AG20443 (cell line): ENCODE measurements at regions not wholly inside any gene's neighbourhood (a gene's known extent, or its start where the extent isn't known, plus 50 kb on each side); places are given as distances from the start of the nearest gene placed in this dataset.
"Not testable (repeated sequence)": the region's sequence is repeated elsewhere in the genome, so short reads cannot be mapped to it uniquely, and the experiment has no call there.

Experiments
- DNase-seq: peaks from one replicate; pipeline ENCODE4 v3.0.0; 2012; ENCODE audit warnings: low spot score, mixed read lengths

DNA sequence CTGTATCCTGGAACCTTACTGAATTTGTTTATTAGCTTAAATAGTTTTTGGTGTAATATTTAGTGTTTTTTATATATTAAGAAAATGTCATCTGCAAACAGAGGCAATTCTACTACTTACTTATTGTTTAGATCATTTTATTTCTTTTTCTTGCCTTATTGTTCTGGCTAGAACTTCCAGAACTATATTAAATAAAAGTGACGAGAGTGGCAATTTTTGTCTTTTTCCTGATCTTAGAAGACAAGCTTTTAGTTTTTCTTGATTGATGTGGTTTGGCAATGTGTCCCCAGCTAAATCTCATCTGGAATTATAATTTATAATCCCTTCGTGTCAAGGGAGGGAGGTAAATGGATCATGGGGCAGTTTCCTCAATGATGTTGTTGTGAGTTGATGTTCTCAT lies 857.8 kb downstream of the SLC6A15 start:
- DNase-seq, result no peak

DNA sequence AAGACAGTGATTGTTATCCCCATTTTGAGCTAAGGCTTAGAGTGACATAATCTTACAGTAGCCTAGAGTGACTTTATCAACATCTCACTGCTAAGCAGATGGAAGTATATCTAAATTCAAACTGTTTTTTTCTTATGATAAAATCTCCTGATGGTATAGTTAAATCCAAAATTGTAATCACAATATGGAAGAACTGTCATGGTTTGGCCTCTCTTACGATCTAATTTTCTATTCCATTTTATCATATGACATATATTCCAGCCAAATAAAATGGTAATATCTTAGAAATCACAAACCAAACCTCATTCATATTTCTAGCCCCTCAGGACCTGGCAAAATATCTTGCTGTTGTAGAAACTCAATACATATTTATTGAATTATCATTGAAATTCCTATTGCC lies 864.7 kb downstream of the SLC6A15 start:
- DNase-seq, result no peak

DNA sequence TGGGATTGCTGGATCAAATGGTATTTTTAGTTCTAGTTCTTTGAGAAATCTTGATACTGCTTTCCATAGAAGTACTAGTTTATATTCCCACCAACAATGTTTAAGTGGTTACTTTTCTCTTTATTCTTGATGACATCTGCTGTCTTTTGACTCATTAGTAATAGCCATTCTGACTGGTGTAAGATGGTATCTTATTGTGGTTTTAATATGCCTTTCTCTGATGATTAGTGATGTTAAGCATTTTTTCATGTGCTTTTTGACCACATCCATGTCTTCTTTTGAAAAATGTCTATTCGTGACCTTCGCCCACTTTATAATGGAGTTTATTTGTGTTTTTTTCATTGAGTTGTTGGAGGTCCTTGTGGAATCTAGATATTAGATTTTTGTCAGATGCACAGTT lies 865.7 kb downstream of the SLC6A15 start:
- DNase-seq, result no peak

DNA sequence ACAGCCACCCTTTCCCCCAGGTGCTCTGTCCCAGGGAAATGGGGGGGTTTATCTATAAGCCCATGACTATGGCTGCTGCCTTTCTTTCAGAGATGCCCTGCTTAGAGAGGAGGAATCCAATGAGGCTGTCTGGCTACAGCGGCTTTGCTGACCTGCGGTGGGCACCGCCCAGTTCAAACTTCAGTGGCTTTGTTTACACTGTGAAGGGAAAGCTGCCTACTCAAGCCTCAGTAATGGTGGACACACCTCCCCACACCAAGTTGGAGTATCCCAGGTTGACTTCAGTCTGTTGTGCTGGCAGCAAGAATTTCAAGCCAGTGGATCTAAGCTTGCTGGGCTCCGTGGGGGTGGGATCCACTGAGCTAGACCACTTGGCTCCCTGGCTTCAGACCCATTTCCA lies 869.2 kb downstream of the SLC6A15 start:
- DNase-seq, result no peak

- no peak for DNase-seq
These were observed 874.4 kb downstream of the SLC6A15 start for GRCh38 chr12:84038242-84038641.

- DNase-seq, result no peak
These were observed 875.7 kb downstream of the SLC6A15 start for GRCh38 chr12:84036912-84037311.

- no peak for DNase-seq
These were observed 876.8 kb downstream of the SLC6A15 start for GRCh38 chr12:84035766-84036165.

GRCh38 chr12:84034871-84035270 lies 877.7 kb downstream of the SLC6A15 start:
- no peak for DNase-seq

- no peak for DNase-seq
These were observed 879.4 kb downstream of the SLC6A15 start for GRCh38 chr12:84033162-84033561.

GRCh38 chr12:84018556-84019179 lies 893.9 kb downstream of the SLC6A15 start:
- DNase-seq, result not testable (repeated sequence)

GRCh38 chr12:84016956-84017355 lies 895.6 kb downstream of the SLC6A15 start:
- no peak for DNase-seq

GRCh38 chr12:83997423-83997822 lies 915.2 kb downstream of the SLC6A15 start:
- no peak for DNase-seq

DNA sequence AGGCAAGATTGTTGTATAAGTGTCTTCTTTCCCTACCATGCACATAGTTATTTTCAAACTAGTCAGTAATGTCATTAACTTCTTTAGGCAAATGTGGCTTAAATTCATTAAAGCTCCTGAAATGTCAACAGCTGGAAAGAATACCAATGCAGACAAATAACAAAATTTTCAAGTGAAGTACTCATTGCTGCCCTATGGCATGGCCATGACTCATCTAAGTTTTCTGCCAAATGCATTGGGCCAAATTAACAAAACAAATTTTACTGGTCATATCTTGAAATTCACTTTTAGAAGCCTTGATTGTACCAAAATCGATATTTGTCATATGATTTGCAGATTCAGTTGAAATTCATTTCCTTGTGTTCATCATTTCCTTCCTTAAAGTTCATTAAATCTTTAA lies 915.9 kb downstream of the SLC6A15 start:
- no peak for DNase-seq

DNA sequence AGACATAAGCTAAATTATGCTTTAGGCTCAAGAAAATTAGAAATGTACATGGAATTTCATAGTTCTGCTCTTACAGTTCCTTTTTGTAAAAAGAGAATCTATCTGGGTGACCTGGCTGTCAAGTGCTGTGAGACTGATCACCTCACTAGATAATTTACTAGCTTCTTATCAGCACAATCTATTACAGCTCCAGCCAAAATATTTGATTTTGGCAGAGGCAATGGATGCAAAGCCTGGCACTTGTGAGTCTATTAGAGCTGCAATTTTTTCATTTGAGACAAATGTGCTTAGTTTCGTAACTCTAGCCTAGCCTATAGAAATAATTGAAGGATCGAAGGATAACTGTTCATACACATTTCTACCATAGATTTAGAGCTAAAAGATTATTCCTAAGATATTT lies 927.5 kb downstream of the SLC6A15 start:
- no peak for DNase-seq

DNA sequence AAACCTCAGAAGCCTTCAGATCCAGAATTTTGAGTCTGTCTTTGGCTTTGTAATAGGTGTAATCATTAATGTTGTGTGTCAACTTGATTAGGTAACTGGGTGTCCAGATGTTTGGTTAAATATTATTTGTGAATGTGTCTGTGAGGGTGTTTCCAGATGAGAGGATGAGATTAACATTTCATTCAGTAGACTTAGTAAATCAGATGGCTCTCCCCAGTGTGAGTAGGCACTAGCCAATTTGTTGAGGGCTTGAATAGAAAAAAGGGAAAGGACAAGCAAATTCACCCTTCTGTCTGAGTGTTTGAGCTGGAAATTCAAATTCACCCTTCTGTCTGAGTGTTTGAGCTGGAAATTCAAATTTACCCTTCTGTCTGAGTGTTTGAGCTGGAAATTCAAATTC lies 932.2 kb downstream of the SLC6A15 start:
- DNase-seq, result no peak

GRCh38 chr12:83979785-83980184 lies 932.8 kb downstream of the SLC6A15 start:
- DNase-seq, result no peak

DNA sequence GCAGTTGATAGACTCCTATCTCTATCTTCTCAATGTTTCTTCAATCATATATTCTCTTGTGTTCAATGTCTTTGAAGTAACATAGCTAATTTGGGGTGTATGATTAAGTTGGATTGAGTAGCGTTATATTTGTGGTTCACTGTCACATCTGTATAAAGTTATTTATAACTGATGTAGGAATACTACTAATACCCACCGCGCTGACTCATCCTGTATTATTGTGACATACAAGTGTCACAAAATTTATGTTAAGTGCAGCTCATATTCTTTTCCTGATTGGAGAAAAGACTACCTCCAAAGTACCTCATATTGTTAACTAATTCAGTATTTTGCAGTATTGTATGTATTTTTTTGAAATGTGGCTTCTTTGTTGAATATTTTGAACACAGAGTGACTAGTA lies 940.8 kb downstream of the SLC6A15 start:
- no peak for DNase-seq

GRCh38 chr12:83960767-83961166 lies 951.8 kb downstream of the SLC6A15 start:
- DNase-seq, result no peak

- no peak for DNase-seq
These were observed 953.6 kb downstream of the SLC6A15 start for GRCh38 chr12:83958997-83959396.

DNA sequence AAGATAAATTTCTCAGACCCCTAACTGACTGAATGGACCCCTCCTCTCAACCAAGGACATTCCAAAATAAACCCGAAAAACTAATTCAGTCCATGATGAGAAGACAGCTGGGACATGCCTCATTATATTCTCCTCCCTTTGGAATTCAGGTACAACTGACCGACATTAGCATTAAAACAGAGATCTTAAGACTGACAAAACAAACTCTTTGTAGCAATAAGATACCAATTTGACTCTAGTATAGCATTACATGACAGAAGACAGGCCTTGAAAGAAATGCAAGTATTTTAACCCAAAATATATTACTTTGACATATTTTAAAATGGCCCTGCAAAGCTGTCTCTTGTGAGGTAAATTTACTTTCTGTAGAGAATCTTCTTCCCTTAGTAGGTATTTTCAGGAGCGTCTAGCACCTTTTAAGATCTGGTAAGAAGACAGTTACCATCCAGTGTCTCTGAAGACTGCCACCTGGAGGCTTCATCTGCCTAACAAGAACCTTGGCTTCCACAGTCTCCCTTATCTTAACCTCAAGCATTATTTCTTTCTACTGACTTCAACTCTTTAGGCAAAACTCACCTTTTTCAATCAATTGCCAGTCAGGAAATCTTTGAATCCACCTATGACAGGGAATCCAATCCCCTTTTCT lies 957.5 kb downstream of the SLC6A15 start:
- DNase-seq, result no peak

DNA sequence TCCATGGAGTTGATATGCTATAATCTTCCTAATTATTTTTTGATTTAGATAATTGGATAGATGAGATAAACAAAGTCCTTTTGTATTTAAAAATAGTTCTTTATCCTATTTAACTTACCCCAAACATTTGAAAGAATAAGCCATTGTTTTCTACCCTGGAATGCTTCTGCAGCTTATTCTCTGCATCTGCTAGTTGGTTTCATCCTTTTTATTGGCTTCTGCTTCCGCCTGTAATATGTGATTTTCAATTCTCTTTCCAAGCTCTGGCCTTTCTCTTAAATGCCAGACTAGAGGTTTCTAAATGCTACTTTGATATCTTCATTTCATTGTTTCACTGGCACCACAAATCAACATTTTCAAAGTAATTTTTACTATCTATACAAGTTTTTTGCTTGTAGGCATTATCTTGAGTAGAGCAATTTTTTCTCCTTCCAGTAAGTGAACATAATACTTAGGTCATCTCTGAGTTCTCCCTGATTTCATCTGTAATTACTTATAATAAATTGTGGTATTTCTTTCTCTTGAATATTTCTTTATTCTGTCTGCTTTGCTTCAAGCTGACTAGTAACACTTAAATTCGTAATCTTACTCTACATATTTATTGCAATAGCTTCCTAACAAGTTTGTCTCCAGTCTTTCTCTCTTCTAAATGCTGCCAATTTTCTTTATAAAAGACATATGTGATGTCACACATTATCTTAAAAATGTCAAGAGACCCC lies 958.4 kb downstream of the SLC6A15 start:
- DNase-seq, result no peak

- no peak for DNase-seq
These were observed 966.7 kb downstream of the SLC6A15 start for GRCh38 chr12:83945871-83946270.

DNA sequence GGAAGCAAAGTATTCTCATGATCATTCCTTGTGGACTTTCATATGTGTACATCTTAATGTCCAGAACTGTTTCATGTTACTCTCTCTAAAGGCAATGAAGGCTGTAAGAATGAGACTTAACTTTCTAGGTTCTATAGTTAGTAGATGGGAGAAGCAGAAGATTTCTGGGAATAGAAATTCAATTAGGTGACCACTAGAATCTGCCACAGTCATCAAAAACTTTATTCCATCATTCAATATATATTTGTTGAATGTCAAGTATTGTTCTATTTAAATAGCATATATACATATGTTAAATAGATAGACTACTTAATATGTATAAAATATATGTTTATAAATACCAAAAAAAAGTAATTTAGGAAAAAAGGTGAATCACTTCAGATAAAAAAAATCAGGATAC lies 972.9 kb downstream of the SLC6A15 start:
- no peak for DNase-seq

DNA sequence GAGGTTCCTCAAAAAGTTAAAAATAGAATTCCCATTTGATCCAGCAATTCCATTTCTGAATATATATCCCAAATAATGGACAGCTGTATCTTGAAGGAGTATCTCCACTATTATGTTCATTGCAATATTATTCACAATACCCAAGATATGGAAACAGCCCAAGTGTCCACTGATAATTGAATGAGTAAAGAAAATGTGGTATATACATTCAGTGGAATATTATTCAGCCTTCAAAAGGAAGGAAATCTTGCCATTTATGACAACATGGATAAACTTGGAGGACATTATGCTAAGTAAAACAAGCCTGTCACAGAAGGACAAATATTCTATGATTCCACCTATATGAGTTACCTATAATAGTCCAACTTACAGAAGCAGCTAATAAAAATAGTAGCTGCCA lies 979.0 kb downstream of the SLC6A15 start:
- no peak for DNase-seq
